ENCODE measurements at regions not wholly inside any gene's neighbourhood (a gene's known extent, or its start where the extent isn't known, plus 50 kb on each side); places are given as distances from the start of the nearest gene placed in this dataset.

DNA sequence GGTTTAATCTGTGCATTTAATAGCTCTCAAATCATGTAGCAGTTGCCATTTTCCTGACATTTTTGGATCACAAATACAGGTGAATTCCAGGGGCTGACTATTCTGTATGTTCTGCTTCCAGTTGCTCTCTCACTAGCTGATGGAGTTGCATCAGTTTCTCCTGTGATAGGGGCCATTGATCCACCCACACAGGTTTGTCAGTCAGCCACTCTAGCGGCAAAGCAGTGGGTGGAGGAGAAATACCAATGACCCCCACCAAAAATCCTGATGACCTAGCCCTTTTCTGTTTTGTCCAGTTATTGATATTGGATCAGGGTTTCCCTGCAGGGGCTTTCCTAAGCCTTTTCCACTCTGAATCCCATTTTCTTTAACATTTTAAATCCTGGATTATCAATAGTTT lies 72.3 kb upstream of the BTN3A2 start:
- DNase-seq (ENCODE audit: low spot score), result no peak

GRCh38 chr6:26294302-26294701 lies 70.7 kb upstream of the BTN3A2 start:
- DNase-seq (ENCODE audit: low spot score), result no peak

DNA sequence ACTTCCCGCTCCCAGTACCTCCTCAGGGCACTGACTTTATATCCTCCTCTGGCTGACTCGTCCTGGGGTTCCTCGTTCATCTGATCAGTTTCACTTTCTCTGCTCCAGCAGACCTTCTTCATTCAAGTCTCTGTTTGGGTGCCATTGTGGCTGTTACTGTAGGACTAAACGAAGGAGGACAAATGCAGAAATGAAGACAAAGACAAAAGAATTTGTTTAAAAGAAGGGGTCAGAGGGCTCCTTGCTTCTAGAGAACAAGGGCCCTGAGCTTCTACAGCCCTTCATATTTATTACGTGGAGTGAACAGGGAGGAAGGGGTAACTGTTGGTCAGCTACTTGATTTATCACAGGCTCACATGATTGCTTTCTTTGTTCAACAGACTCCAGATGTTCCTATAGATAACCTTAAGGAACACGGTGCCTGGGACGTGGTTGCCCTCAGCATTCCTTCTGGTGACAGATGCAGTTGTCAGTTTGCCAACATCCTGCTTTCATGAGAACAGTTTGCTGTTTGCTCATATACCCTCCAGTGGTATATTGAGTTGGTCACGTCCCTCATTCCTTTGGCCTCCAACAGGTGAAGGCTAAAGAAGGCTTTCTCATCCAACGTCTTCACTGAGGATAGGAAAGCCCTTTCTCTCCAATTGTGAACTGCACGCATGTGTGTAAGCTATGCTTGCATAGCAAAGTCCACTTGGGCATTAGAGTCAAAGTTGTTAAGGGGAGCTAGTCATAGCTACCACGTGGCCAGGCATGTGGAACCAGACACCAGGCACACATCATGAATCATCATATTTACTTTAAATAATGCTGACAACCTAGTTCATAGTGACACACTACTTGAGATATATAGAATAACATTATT lies 69.1 kb upstream of the BTN3A2 start:
- no peak for DNase-seq (ENCODE audit: low spot score)

- DNase-seq (ENCODE audit: low spot score), result no peak
Observed at GRCh38 chr6:26296556-26296856, 68.5 kb upstream of the BTN3A2 start.

DNA sequence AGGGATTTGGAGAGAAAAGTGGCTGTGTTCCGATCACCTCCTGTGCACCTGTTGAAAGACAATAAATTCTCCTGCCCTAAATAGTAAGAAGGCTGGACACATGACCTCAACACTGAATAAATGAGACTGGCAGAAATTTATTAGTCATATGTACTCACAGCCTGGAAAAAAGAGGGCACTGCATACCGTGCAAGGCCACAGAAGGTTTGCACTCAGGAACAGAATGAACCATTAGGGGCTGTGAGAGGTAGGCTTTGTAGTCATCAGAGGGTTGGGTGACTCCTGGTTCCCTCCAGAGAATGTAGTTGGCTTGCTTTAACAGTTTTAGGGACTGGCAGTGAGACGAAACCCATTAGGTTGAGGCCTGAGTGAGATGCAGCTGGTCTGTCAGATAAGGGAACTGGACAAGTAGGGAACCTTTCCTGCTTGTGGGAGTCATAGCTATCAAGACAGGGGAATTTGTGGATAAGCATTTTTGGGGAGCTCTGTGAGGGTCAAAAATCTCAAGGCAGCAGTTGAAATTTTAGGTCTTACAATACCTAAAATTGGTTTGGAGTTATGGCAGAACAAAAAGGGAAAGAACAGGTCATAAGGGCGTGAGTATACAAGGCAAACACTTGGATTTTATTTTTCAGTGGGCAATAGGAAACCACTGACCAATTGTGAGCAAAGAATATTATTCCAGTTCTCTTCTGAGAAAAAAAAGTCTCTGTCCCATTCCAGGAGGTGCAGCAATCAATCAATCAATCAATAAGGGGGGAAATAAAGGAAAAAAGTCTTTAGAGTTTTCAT lies 67.9 kb upstream of the BTN3A2 start:
- no peak for DNase-seq (ENCODE audit: low spot score)

DNA sequence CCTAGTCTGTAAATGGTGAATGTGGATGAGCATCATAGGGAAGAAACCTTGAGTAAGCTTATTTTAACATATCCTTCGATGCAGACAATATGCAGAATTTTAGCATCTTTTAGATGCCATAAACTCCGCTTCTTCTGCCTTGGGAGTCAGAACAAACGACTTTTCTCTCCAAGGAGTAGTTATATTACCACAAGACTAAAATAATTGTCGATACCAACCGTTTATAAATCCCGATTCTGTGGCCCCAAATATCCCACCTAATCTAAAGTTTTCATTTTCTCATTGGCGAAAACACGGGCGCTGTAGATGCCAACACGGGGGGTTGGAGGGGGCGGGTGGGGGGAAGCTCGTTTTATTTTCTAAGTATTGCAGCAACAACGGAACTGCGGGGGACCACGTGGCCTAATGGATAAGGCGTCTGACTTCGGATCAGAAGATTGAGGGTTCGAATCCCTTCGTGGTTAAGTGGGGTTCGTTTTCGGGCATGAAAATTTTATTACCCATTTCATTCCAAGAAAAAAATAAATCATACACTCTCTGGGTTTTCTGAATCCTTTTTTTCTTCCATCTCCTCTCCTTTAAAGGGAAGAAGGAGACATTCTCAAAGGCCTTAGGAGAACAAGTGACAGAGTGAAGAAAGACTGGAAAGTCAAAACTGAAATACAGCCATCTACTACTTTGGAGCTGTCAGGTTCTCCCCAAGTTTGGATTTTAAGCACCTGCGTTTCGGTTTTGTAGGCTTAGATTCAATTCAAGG lies 65.5 kb upstream of the BTN3A2 start:
- DNase-seq (ENCODE audit: low spot score), result peak; percentile 57

- DNase-seq (ENCODE audit: low spot score), result no peak
Observed at GRCh38 chr6:26300043-26300331, 65.0 kb upstream of the BTN3A2 start.

GRCh38 chr6:26300359-26300758 lies 64.6 kb upstream of the BTN3A2 start:
- DNase-seq (ENCODE audit: low spot score), result no peak

GRCh38 chr6:26300828-26301227 lies 64.2 kb upstream of the BTN3A2 start:
- DNase-seq (ENCODE audit: low spot score), result no peak

DNA sequence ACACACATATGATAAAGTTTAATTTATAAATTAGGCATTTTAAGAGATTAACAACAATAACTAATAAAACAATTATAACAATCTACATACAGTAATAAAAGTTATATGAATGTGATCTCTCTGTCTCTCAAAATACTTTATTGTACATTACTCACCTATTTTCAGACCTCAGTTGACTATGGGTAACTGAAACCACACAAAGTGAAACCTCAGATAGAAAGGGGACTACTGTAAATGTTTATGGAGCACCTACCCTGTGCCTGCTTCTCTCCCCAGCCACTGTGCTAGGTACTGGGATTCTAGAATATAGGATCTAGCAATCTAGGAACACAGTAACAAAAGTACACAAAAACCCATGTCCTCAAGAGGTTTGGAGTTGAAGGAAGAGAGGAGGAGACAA lies 63.4 kb upstream of the BTN3A2 start:
- DNase-seq (ENCODE audit: low spot score), result no peak

DNA sequence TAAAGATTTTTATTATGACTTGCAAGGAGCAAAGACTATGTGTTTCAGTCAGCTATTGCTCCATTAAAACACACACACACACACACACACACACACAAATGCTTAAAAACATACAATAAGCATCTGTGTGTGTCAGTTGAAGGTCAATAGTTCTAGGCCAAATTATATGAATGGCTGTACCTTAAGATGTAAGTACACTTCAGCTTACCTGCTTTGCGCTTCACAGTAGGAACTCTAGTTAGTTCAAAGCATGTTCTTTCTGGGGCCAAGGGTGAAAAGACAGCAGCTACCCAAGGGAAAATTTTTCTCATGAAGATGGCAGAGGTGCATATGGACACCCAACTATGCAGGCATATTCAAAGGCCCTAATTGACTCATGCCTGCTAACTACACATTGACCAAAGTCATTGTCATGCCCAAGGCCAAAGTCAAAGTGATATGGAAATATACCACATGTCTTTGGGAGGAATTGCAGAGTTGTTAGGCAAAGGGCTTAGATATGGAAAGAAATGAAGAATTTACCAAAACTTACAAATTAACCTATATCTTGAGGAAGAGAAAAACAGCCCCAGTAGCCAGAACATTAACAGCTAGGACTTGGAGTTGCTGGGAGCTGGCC lies 61.9 kb upstream of the BTN3A2 start:
- no peak for DNase-seq (ENCODE audit: low spot score)

DNA sequence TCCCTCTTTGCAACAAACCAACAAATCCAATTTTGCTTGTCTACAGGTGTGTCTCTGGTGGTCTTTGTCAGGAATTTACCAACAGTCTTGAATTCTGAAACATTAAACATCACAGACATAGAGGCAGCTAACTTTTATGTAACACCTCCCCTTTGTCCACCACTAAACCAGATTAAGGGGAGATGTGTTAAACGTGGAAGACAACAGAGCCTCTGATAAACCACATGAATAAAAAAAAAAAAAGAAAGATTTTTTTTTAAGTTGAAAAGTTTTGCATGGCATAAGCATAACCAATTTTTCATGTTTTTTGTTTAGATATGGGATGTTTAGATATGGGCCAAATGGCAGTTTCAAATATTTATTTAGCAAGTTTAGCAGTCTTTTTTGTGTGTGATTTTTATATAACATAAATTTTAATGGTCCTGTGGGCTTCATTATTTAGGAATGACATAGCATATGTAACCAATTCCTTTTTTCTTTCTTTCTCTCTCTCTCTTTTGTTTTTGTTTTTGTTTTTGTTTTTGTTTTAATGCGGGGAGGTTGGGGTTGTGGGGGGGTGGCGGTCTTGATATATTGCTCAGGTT lies 60.7 kb upstream of the BTN3A2 start:
- DNase-seq (ENCODE audit: low spot score), result no peak

- peak; percentile 73 for DNase-seq (ENCODE audit: low spot score)
Observed at GRCh38 chr6:26304797-26305640, 60.0 kb upstream of the BTN3A2 start.

GRCh38 chr6:26305641-26305969 lies 59.4 kb upstream of the BTN3A2 start:
- DNase-seq (ENCODE audit: low spot score), result no peak

- no peak for DNase-seq (ENCODE audit: low spot score)
Observed at GRCh38 chr6:26306232-26306631, 58.8 kb upstream of the BTN3A2 start.

DNA sequence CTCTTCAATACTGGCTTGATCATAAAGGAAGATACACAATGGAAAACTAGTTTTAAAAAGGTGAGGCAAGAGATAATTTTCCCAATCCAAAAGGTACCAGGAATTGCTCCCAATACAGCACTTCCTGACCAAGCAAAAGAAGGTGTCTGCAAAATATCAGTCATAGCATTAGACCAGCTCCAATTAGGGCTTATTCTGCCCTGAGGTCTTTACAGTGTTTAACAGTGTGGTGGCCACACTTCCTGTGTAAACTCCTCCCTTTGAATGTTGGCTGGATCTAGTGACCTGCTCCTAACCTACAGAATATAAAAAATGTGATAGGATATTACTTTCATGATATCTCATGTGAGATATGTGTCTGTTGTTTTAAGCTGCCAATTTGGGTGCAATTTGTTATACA lies 57.1 kb upstream of the BTN3A2 start:
- no peak for DNase-seq (ENCODE audit: low spot score)

- no peak for DNase-seq (ENCODE audit: low spot score)
Observed at GRCh38 chr6:26309731-26310142, 55.3 kb upstream of the BTN3A2 start.

DNA sequence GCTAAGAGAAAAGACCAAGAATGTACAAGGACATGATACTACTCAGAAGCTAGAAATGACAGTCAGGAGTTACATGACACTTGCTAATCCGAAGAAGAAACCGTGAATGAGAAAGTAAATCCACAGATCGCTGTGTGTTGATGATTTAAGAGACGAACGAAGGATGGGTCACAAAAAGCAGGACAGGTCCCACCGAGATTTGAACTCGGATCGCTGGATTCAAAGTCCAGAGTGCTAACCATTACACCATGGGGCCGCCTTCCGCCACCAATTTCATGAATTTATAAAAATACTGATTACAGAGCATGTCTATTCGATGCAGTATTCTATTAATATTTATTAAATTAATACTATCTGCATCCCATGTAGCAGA lies 54.0 kb upstream of the BTN3A2 start:
- no peak for DNase-seq (ENCODE audit: low spot score)

DNA sequence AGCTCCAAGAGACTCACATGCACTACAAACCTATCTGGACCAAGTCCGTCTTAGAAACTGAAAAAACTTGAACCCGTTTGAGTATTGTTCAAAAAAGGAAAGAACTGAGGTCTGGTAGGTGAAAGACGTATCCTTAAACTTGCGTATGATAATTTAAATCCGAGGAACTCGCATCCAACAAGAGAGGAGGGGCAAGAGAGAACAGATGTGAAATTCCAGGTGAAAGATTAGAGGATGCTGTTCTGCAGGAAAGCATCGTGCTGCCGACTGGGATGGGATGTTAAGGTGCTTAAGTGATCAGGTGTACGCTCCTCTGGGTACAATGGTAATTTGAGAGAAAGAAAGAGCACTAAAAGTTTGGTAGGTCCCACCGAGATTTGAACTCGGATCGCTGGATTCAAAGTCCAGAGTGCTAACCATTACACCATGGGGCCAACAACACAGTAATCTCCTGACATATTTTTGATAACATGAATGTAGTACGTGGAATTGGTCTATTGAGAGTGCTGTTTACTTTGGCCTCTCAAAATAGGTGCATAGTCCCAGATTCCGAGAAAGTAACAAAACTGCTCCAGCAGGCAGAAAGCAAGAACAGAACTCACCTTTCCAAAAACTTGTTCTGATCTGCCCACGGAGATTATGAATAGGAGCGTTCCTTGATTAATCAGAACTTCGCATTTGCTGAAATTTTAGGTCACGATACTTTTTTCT lies 53.5 kb upstream of the BTN3A2 start:
- no peak for DNase-seq (ENCODE audit: low spot score)

- DNase-seq (ENCODE audit: low spot score), result no peak
Observed at GRCh38 chr6:26312096-26312463, 52.9 kb upstream of the BTN3A2 start.
